C4-2B (cell line): ENCODE measurements at regions not wholly inside any gene's neighbourhood (a gene's known extent, or its start where the extent isn't known, plus 50 kb on each side); places are given as distances from the start of the nearest gene placed in this dataset.
A peak's percentile ranks its signal among the peaks of the same experiment; 100 is the strongest.

Experiments
- H3K27ac ChIP-seq: fragments of 450-650 bp; 2 replicates; pipeline ENCODE4 v1.5.1; 2017
- CTCF ChIP-seq: fragments of 450-650 bp; conservative IDR thresholded peaks from 2 replicates; pipeline ENCODE4 v1.5.1; 2017; ENCODE audit warnings: mild to moderate bottlenecking
- ZFX ChIP-seq: fragments of 450-650 bp; IDR thresholded peaks from 2 replicates; pipeline ENCODE4 v1.6.1; 2017

GRCh38 chr6:43853066-43853650 is 83.1 kb downstream of the VEGFA start:
- H3K27ac ChIP-seq = no peak overlapping the region
- TF ChIP-seq CTCF (peak; percentile 9; the same call in 1 of the 2 replicates), ZFX (no peak)

- no peak overlapping the region for H3K27ac ChIP-seq
- TF ChIP-seq CTCF = no peak
- TF ChIP-seq ZFX = no peak
These were observed 82.4 kb downstream of the VEGFA start for GRCh38 chr6:43852350-43852864.

GRCh38 chr6:43851204-43851865 is 81.3 kb downstream of the VEGFA start:
- no peak overlapping the region for H3K27ac ChIP-seq
- TF ChIP-seq ZFX (no peak), CTCF (no peak)

GRCh38 chr6:43850314-43851203 is 80.5 kb downstream of the VEGFA start:
- H3K27ac ChIP-seq = peak overlapping the region; percentile 30
- TF ChIP-seq ZFX = no peak
- no peak for TF ChIP-seq CTCF

- TF ChIP-seq ZFX (no peak), CTCF (no peak)
- peak overlapping the region; percentile 30 for H3K27ac ChIP-seq
These were observed 79.8 kb downstream of the VEGFA start for GRCh38 chr6:43849844-43850243.

GRCh38 chr6:43848671-43849391 is 78.8 kb downstream of the VEGFA start:
- H3K27ac ChIP-seq = peak overlapping the region; percentile 13; the same call in 1 of the 2 replicates
- TF ChIP-seq CTCF = no peak
- TF ChIP-seq ZFX = no peak
